Left forelimb (tissue), 1 donor: ENCODE measurements at regions not wholly inside any gene's neighbourhood (a gene's known extent, or its start where the extent isn't known, plus 50 kb on each side); places are given as distances from the start of the nearest gene placed in this dataset.
A peak's percentile ranks its signal among the peaks of the same experiment; 100 is the strongest.

Experiments
- DNase-seq: peaks from one replicate; pipeline ENCODE4 v3.0.0-alpha.2; 2018; ENCODE audit warnings: low spot score

DNA sequence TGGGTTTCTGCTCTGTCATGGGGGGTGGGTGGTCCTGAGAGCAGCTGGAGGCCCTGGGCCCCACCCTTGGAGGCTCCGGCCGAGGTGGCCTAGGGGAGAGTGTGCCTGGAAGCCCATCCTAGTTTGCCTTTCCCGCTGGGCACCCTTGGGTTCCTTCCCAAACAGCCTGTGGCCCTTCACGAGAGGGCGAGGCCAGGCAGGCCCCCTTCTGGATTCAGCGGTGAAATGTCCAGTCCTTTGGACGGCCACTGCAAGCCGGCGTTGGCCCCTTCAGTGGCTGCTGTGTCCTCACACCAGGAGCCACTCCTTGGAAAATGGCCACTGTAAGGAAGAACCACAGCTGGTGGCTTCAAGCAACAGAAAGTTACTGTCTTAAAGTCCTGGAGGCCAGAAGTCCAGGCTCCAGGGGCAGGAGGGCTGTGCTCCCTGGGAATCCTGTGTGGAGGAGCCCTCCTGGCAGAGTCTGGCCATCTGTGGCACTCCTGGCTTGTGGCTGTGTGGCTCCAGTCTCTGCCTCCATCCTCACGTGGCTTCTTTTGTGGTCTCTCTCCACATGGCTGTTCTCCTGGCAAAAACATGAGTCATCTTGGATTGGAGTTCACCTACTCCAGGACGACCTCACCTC lies 854.1 kb downstream of the TBC1D22A start:
- no peak for DNase-seq

DNA sequence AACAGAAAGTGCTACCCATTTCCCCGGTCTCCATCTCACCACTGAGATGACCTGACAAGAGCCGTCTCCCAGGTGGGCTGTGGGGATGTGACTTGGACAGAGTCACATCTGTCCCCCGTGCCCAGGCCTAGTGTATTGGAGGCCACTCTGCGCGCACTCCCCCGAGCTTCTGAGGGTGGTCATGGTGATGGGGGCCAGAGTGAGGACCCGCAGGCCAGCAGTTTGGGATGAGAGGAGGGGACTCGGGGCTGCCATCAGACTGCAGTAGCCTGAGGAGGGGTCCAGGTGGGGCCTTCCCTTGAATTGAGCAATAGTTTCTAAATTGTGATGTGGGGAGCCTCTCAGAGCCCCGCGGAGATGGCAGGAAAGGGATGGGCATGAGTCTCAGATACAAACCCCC lies 852.6 kb downstream of the TBC1D22A start:
- no peak for DNase-seq

DNA sequence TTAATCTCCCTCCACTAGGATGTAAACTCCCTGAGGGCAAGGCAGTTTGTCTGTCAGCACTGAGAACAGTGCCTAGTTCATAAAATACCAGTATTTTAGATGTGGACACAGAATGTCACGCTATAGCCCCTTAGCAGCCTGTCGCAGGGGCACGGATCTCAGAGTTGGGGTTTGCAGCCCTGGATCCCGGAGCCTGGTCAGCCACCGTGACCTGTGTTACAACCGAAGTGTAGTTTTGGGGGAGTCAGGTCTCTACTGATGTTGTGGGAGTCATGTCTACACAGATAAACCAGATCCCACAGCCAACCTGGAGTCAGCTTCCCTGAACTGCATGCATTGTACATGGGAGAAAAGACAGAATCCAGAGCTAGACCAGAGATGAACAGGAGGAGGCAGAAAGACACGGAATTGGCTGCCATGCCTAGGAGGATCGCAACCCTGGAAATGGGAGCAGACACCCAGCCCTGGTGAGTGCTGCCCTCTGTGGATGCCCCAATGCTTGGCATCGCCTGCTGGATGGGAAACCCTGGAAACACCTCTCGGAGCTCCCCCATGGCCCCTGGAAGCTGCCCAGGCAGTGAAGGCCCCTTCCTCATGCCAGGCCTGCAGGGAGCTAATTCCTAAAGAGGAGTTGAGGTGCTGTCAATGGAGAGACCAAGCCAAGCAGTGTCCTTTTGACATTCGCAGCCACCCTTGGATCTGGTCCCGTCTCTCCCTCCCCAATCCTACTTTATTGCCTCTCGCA lies 851.3 kb downstream of the TBC1D22A start:
- peak; percentile 50 for DNase-seq

DNA sequence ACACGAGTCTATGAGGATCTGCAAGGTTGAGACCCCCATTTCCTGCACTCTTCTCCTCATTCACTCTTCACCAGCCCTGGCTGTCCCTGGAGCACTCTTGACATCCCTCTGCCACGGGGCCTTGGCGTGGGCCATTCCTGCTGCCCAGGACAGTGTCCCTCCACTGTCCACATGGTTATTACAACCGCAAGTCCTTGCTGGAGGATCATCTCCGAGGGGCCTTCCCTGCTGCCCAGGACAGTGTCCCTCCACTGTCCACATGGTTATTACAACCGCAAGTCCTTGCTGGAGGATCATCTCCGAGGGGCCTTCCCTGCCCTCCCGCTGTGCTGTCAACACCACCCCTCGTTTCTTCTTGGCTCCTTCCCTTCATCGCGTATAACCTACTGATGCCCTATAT lies 850.7 kb downstream of the TBC1D22A start:
- DNase-seq: peak; percentile 44

- no peak for DNase-seq
Measured at GRCh38 chr22:47612311-47612910, 850.0 kb downstream of the TBC1D22A start.

- DNase-seq: no peak
Measured at GRCh38 chr22:47610764-47611163, 848.3 kb downstream of the TBC1D22A start.

GRCh38 chr22:47610281-47610680 lies 847.8 kb downstream of the TBC1D22A start:
- no peak for DNase-seq

GRCh38 chr22:47609653-47610052 lies 847.2 kb downstream of the TBC1D22A start:
- no peak for DNase-seq

DNA sequence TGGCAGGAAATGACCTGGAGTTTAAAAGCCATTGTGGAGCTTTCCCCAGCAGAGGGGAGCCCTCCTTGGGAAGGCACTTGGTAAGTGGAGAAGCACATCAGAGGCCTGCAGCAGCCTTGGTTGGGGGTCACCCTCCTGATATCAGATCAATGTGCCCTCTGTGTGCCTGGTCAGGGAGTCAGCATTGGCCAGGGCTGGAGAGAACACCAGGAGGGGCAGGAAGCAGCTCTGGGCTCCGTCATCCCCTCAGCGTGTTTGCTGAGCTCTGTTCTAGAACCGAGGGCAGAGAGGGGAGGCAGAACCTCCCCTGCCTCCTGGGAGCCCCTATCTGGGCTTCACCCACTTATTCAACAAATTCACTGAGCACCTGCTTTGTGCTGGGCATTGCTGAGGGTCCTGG lies 846.0 kb downstream of the TBC1D22A start:
- peak; percentile 15 for DNase-seq

- DNase-seq: peak; percentile 45
Measured at GRCh38 chr22:47607486-47607885, 845.0 kb downstream of the TBC1D22A start.

GRCh38 chr22:47606426-47606825 lies 844.0 kb downstream of the TBC1D22A start:
- DNase-seq: peak; percentile 44

- peak; percentile 0 for DNase-seq
Measured at GRCh38 chr22:47605886-47606285, 843.4 kb downstream of the TBC1D22A start.

DNA sequence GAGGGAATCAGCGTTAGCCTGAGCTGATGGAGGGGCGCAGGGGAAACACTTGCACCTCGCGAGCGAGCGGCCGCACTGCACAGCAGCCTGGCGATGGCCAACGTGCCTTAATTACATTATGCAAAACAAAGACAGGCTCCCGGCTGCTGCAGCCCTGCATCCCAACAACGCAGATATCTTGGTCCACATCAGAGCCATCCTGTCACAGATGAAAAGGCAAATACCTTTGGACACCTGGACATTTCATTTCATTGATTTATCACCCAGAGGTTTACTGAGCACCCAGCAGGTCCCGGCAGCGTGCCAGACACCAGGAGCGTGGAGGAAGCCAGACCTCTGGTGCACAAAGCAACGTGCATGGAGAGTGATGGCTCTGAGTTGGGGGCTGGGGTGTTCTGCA lies 843.0 kb downstream of the TBC1D22A start:
- peak; percentile 49 for DNase-seq

- peak; percentile 11 for DNase-seq
Measured at GRCh38 chr22:47604563-47604962, 842.1 kb downstream of the TBC1D22A start.

DNA sequence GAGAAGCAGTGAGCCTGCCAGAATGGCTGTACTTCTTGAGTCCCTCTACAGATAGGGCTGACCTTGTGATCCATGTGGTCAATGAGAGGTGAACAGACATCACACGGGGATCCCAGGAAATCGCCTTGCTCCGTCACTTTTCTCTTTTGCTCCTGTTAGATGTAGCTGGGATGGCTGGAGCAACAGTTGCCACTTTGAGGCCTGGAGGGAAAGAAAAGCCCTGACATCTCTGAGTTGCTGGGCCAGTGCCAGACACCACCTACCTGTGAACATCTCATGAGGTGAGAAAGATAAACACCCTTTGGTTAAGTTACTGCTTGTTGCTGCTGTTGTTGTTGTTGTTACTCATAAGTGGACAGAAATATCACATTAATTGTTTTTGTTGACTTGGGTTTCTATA lies 840.3 kb downstream of the TBC1D22A start:
- no peak for DNase-seq

- DNase-seq: no peak
Measured at GRCh38 chr22:47601666-47602065, 839.2 kb downstream of the TBC1D22A start.

DNA sequence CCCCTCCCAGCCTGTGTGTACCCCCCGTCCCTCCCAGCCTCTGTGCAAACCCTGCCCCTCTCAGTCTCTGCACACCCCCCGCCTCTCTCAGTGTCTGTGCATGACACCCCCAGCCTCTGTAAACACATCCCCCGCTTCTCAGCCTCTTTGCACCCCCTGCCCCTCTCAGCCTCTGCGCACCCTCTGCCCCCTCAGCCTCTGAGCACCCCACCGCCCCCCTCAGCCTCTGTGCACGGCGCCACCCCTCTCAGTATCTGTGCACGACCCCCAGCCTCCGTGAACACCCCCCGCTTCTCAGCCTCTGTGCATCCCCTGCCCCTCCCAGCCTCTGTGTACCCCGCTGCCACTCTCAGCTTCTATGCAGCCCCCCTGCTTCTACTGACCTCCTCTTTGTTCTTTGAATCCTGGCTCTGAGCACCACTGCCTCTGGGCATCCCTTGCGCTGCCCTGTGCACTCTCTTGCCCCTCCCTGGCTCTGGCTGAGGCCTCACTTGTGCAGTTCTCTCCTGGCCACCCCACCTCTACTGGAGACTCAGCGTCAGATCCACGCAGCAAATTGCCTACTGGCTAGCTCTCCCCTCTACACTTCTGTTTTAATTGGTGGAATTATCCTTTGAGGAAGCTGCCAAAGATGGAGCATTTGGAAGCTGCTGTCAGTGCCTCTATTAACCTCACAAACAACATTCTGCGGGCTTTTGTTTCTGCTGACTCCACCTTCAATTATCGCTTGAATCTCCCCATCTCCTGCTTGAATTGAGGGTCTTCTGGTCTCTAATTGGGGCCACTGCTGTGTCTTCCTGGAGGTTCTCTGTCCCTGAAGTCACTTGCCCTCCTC lies 838.6 kb downstream of the TBC1D22A start:
- no peak for DNase-seq

DNA sequence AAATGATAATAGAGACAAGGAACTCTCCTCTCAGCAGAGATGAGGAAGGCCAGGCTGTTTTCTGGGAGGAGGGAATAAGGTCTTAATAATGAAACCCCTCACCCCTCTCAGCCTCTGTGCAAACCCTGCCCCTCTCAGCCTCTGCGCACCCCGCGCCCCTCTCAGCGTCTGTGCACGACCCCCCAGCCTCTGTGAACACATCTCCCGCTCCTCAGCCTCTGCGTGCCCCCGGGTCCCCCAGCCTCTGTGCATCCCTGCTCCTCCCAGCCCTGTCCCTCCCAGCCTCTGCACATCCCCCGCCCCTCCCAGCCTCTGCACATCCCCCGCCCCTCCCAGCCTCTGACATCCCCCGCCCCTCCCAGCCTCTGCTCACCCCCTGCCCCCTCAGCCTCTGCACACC lies 837.8 kb downstream of the TBC1D22A start:
- no peak for DNase-seq

- DNase-seq: no peak
Measured at GRCh38 chr22:47599753-47600152, 837.3 kb downstream of the TBC1D22A start.

DNA sequence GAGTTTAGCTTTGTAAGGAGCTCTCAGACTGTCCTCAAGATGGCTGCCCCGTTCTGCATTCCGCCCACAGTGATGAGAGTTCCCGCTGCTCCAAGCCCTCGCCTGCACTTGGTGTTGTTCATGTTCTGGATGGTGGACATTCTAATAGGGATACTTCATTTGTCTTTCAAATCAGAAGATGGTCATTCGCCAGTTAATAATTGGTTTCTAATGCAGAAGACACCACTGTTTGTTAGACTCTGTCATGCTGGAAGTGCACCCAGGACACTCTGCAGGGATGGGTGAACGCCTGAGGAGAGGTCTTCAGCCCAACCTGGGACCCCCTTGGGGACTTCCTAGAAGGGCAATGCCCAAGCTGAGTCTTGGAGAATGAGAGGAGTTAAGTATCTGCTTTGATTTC lies 836.4 kb downstream of the TBC1D22A start:
- no peak for DNase-seq

GRCh38 chr22:47597041-47597440 lies 834.6 kb downstream of the TBC1D22A start:
- DNase-seq: no peak

- no peak for DNase-seq
Measured at GRCh38 chr22:47596176-47596690, 833.8 kb downstream of the TBC1D22A start.
